IMR-90 (cell line): ENCODE measurements at regions not wholly inside any gene's neighbourhood (a gene's known extent, or its start where the extent isn't known, plus 50 kb on each side); places are given as distances from the start of the nearest gene placed in this dataset.

Experiments
- ATAC-seq: fragments of 200-7000 bp; cut with Tn5 transposase; 2 replicates; pipeline ENCODE4 v1.9.1; 2020; ENCODE audit warnings: low read depth, mild to moderate bottlenecking, moderate library complexity
- BruUV-seq: library from RNA; stranded (reverse); fragments of 400-500 nt; replicated peaks from 2 replicates; lab custom pipeline; 2021; lab: Mats Ljungman, UMichigan
- CTCF ChIA-PET: fragments of 300-600 bp; formaldehyde crosslinking; extraction: SDS; loops from one replicate; lab custom pipeline; 2021; ENCODE audit warnings: antibody characterized with exemption; lab: Yijun Ruan, JAX
- POLR2A ChIA-PET: fragments of 300-600 bp; sonication (Branson Sonifier 250); formaldehyde crosslinking; loops from one replicate; lab custom pipeline; 2022; ENCODE audit warnings: antibody characterized with exemption; ENCODE audit not compliant: unreplicated experiment; lab: Charles Lee
- DNase-seq: peaks from one replicate; pipeline ENCODE4 v3.0.0; 2013
- H2AFZ ChIP-seq: replicated peaks from 2 replicates; pipeline ENCODE3; 2013; ENCODE audit warnings: low read length, mild to moderate bottlenecking; ENCODE audit not compliant: poor library complexity
- H2AK5ac ChIP-seq: 2 replicates; pipeline ENCODE4 v1.6.1; 2013; ENCODE audit warnings: low read depth, low read length, inconsistent platforms
- H2AK9ac ChIP-seq: replicated peaks from 2 replicates; pipeline ENCODE3; 2013; ENCODE audit warnings: mild to moderate bottlenecking, low read depth, low read length, moderate library complexity; ENCODE audit not compliant: poor library complexity
- H2BK120ac ChIP-seq: 2 replicates; pipeline ENCODE4 v1.6.1; 2013; ENCODE audit warnings: low read depth, low read length, inconsistent platforms
- H2BK15ac ChIP-seq: 3 replicates; pipeline ENCODE4 v1.6.1; 2013; ENCODE audit warnings: low read depth, low read length, inconsistent platforms
- H2BK20ac ChIP-seq: 2 replicates; pipeline ENCODE4 v1.6.1; 2013; ENCODE audit warnings: low read depth, mild to moderate bottlenecking, inconsistent platforms, low read length, moderate library complexity
- H2BK5ac ChIP-seq: 2 replicates; pipeline ENCODE4 v1.6.1; 2013; ENCODE audit warnings: mild to moderate bottlenecking, low read depth, low read length, inconsistent platforms; ENCODE audit not compliant: poor library complexity, severe bottlenecking
- H3K14ac ChIP-seq: replicated peaks from 2 replicates; pipeline ENCODE4 v1.6.1; 2013; ENCODE audit warnings: low read depth, low read length, inconsistent platforms
- H3K18ac ChIP-seq: 2 replicates; pipeline ENCODE4 v1.6.1; 2013; ENCODE audit warnings: low read depth, low read length, control low read depth
- H3K23ac ChIP-seq: 2 replicates; pipeline ENCODE4 v1.6.1; 2013; ENCODE audit warnings: low read depth, low read length, inconsistent platforms
- H3K27ac ChIP-seq: 2 replicates; pipeline ENCODE4 v1.5.1; 2013; ENCODE audit warnings: mild to moderate bottlenecking, control low read depth, low read length; ENCODE audit not compliant: insufficient read depth
- H3K27me3 ChIP-seq: 2 replicates; pipeline ENCODE4 v1.6.1; 2013; ENCODE audit warnings: low read length; ENCODE audit not compliant: control insufficient read depth, insufficient read depth
- H3K36me3 ChIP-seq: 2 replicates; pipeline ENCODE4 v1.6.1; 2013; ENCODE audit warnings: low read length, mixed read lengths; ENCODE audit not compliant: control insufficient read depth, insufficient read depth
- H3K4ac ChIP-seq: 2 replicates; pipeline ENCODE4 v1.6.1; 2013; ENCODE audit warnings: low read depth, low read length, inconsistent platforms
- H3K4me1 ChIP-seq: 2 replicates; pipeline ENCODE4 v1.6.1; 2013; ENCODE audit warnings: low read length, mixed read lengths; ENCODE audit not compliant: control insufficient read depth, insufficient read depth
- H3K4me2 ChIP-seq: 2 replicates; pipeline ENCODE4 v1.6.1; 2013; ENCODE audit warnings: low read depth, mild to moderate bottlenecking, control low read depth, low read length, moderate library complexity
- H3K4me3 ChIP-seq: 2 replicates; pipeline ENCODE4 v1.5.1; 2013; ENCODE audit warnings: low read depth, mild to moderate bottlenecking, control low read depth, low read length, moderate library complexity; ENCODE audit not compliant: insufficient read depth
- H3K56ac ChIP-seq: 2 replicates; pipeline ENCODE4 v1.6.1; 2013; ENCODE audit warnings: low read length, inconsistent platforms; ENCODE audit not compliant: insufficient read depth; ENCODE audit errors: extremely low read depth
- H3K79me1 ChIP-seq, 2 experiments: 2 replicates each; pipeline ENCODE4 v1.6.1; 2013; ENCODE audit warnings: low read length in 2 of 2, inconsistent platforms in 1 of 2, low read depth in 1 of 2
- H3K9ac ChIP-seq: 2 replicates; pipeline ENCODE4 v1.6.1; 2013; ENCODE audit warnings: low read depth, low read length, control low read depth
- H3K9me1 ChIP-seq: 2 replicates; pipeline ENCODE4 v1.6.1; 2013; ENCODE audit warnings: low read length, inconsistent platforms; ENCODE audit not compliant: insufficient read depth
- H3K9me3 ChIP-seq: 2 replicates; pipeline ENCODE4 v1.6.1; 2013; ENCODE audit warnings: low read length; ENCODE audit not compliant: control insufficient read depth, insufficient read depth
- H4K20me1 ChIP-seq: 2 replicates; pipeline ENCODE4 v1.6.1; 2013; ENCODE audit warnings: low read length, inconsistent platforms; ENCODE audit not compliant: insufficient read depth
- H4K5ac ChIP-seq: 2 replicates; pipeline ENCODE4 v1.6.1; 2013; ENCODE audit warnings: mild to moderate bottlenecking, low read depth, low read length, control low read depth
- H4K8ac ChIP-seq, 2 experiments: 2 replicates each; pipeline ENCODE4 v1.6.1; 2013; ENCODE audit warnings: low read depth in 2 of 2, low read length in 2 of 2, control low read depth in 1 of 2, inconsistent platforms in 1 of 2
- H4K91ac ChIP-seq: 2 replicates; pipeline ENCODE4 v1.6.1; 2013; ENCODE audit warnings: low read depth, low read length, inconsistent platforms; ENCODE audit not compliant: insufficient read depth
- BHLHE40 ChIP-seq: fragments of 150-350 bp; IDR thresholded peaks from 2 replicates; pipeline ENCODE4 v1.6.1; 2016; ENCODE audit warnings: mild to moderate bottlenecking, low read depth, low read length
- CEBPB ChIP-seq: IDR thresholded peaks from 2 replicates; pipeline ENCODE4 v1.6.1; 2012; ENCODE audit warnings: low read depth, low read length, improper control_type of control experiment
- CHD1 ChIP-seq: IDR thresholded peaks from 2 replicates; pipeline ENCODE4 v1.6.1; 2012; ENCODE audit warnings: low read depth, low read length, improper control_type of control experiment
- CTCF ChIP-seq: conservative IDR thresholded peaks from 2 replicates; pipeline ENCODE4 v1.5.1; 2012; ENCODE audit warnings: mild to moderate bottlenecking, low read depth, low read length, improper control_type of control experiment
- FOS ChIP-seq: fragments of 150-350 bp; IDR thresholded peaks from 2 replicates; pipeline ENCODE4 v1.6.1; 2016; ENCODE audit warnings: low read depth, low read length
- MAFK ChIP-seq: IDR thresholded peaks from 2 replicates; pipeline ENCODE4 v1.6.1; 2012; ENCODE audit warnings: low read depth, low read length, improper control_type of control experiment
- MAZ ChIP-seq: IDR thresholded peaks from 2 replicates; pipeline ENCODE4 v1.6.1; 2012; ENCODE audit warnings: low read depth, mild to moderate bottlenecking, low read length, improper control_type of control experiment, moderate library complexity, borderline replicate concordance
- MXI1 ChIP-seq: IDR thresholded peaks from 2 replicates; pipeline ENCODE4 v1.6.1; 2012; ENCODE audit warnings: low read depth, mild to moderate bottlenecking, low read length, moderate library complexity, borderline replicate concordance
- NFE2L2 ChIP-seq: fragments of 150-350 bp; IDR thresholded peaks from 2 replicates; pipeline ENCODE4 v1.6.1; 2016; ENCODE audit warnings: low read depth, mild to moderate bottlenecking, low read length
- POLR2A ChIP-seq: IDR thresholded peaks from 2 replicates; pipeline ENCODE4 v1.6.1; 2012; ENCODE audit warnings: mild to moderate bottlenecking, low read depth, low read length
- RAD21 ChIP-seq: IDR thresholded peaks from 2 replicates; pipeline ENCODE4 v1.6.1; 2012; ENCODE audit warnings: low read length, improper control_type of control experiment
- RFX5 ChIP-seq: IDR thresholded peaks from 2 replicates; pipeline ENCODE4 v1.8.0; 2012; ENCODE audit warnings: low read depth, mild to moderate bottlenecking, low read length, moderate library complexity
- SMC3 ChIP-seq: fragments of 150-350 bp; IDR thresholded peaks from 2 replicates; pipeline ENCODE4 v1.6.1; 2016; ENCODE audit warnings: low read depth, mild to moderate bottlenecking, antibody characterized with exemption, low read length, moderate library complexity
- WGBS, 2 experiments: methylation state at CpG; one replicate each; pipeline versions ENCODE4 v1.1.5 to v1.1.7; 2013; ENCODE audit warnings: missing lambda C conversion rate in 2 of 2; ENCODE audit not compliant: insufficient read length in 1 of 2; ENCODE audit errors: extremely low coverage in 2 of 2; 5-methylcytosine and 5-hydroxymethylcytosine counted together
- dilution Hi-C: fragments of 300-500 bp; cut with HindIII; formaldehyde crosslinking; loops from one replicate; pipeline ENCODE4 v1.14.3; 2018; ENCODE audit warnings: low sequenced_read_pairs; ENCODE audit not compliant: unreplicated experiment
- in situ Hi-C: fragments of 300-500 bp; cut with MboI; formaldehyde crosslinking; loops from 3 replicates; pipeline ENCODE4 v1.14.3; 2019; ENCODE audit warnings: low sequenced_read_pairs, inconsistent platforms, mixed read lengths
- intact Hi-C: fragments of 100-400 bp; cut with micrococcal nuclease; formaldehyde crosslinking; loops from 2 replicates; pipeline ENCODE4 v1.10.0; 2022
- TF ChIP-seq, protein P1 (sequence below): fragments of 150-350 bp; IDR thresholded peaks from 2 replicates; pipeline ENCODE4 v1.6.1; 2016; ENCODE audit warnings: low read depth, mild to moderate bottlenecking, low read length, moderate library complexity, borderline replicate concordance
- TF ChIP-seq, protein P2 (sequence below): fragments of 150-350 bp; IDR thresholded peaks from 2 replicates; pipeline ENCODE4 v1.6.1; 2017; ENCODE audit warnings: mild to moderate bottlenecking, antibody characterized with exemption, low read length, low read depth

DNA sequence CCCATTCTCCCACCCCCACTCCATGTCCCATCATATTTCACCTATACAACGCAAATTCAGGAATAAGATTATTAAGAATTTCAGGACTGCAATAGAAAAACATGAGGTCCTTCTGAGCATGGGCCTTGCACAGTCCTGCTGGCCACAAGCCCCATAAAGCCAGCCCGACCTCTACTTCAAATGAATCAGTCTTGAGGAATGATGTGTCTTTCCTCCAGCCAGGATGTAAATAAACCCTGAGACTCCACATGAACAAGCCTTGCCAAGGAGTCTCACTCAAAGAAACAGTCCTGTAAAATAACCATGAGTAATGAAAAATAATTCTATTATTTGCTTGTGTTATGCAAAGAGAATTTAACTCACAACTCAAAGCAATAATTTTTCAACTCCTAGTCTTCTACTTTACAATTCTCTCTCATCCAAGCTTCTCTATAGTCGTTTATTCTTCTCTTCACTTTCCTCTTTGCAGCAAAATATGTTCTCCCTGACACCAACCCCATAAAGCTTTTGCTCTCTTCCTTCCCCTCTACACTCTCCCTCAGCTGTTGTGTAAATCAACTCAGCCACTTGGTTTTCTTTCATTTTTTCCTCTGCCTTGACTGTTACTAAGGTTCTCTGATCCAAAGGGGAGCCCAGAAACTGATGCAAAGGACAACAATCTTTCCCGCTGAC is 140.1 kb upstream of the MOCS2 start:
- Histone ChIP-seq H2AK9ac (peak overlapping the region; percentile 42), H3K36me3 (no peaks in the 10 kb centered on the region), H3K23ac (peak overlapping the region; percentile 77), H3K56ac (peak overlapping the region; percentile 90), H3K9me1 (peaks cover 17% of the 10 kb centered on the region), H3K79me1 (0 out of 4 replicates have a peak, but pooled peaks cover 0 to 5% of the 10 kb centered on the region in 2 experiments), H3K4me1 (peaks cover 16% of the 10 kb centered on the region), H4K8ac (peak overlapping the region; percentile 84 to 96), H3K9me3 (no peaks in the 10 kb centered on the region), H4K20me1 (no peaks in the 10 kb centered on the region), H2AFZ (peak overlapping the region; percentile 19), H4K91ac (peak overlapping the region; percentile 98), H2AK5ac (peak overlapping the region; percentile 99), H3K4ac (peak overlapping the region; percentile 98), H3K4me3 (no peak overlapping the region), H3K18ac (peak overlapping the region; percentile 100), H2BK15ac (peak overlapping the region; percentile 99), H3K4me2 (peak overlapping the region; percentile 64), H4K5ac (peak overlapping the region; percentile 90), H3K27me3 (no peaks in the 10 kb centered on the region), H2BK20ac (peak overlapping the region; percentile 99), H2BK120ac (peak overlapping the region; percentile 98), H3K14ac (peak overlapping the region; percentile 91), H2BK5ac (peak overlapping the region; percentile 97), H3K27ac (peak overlapping the region; percentile 92), H3K9ac (peak overlapping the region; percentile 60; the same call in 1 of the 2 replicates)
- WGBS, 2 experiments, result 0% methylated on average over 1 of the region's 4 CpGs; no CpG with 5 or more reads in 1 of the 2 experiments
- in situ Hi-C loops, result no loop called here
- DNase-seq (peak; percentile 98), ATAC-seq (peak; percentile 76)
- dilution Hi-C loops, result no loop called here
- no TSS peak for BruUV-seq
- CTCF ChIA-PET, result no interaction called here
- intact Hi-C loops, result loop anchor here (5.0 kb wide), 2 partner anchors 127 to 302 kb away; no protein-coding TSS in a partner anchor
- POLR2A ChIA-PET, result interaction anchor here (0.6 to 0.7 kb wide), 3 partner anchors 154 to 1009 kb away, joined by 3 to 15 read pairs (median 5); no protein-coding TSS in a partner anchor
- TF ChIP-seq RAD21 (no peak), RFX5 (no peak), MXI1 (no peak), CHD1 (no peak), MAZ (no peak), FOS (peak; percentile 68), MAFK (0 out of 2 replicates have a peak, but pooled peaks have one; percentile 3), POLR2A (no peak), SMC3 (no peak), CEBPB (0 out of 2 replicates have a peak, but pooled peaks have one; percentile 9), NFE2L2 (no peak), CTCF (no peak), BHLHE40 (no peak)
- TF ChIP-seq, protein P1, sequence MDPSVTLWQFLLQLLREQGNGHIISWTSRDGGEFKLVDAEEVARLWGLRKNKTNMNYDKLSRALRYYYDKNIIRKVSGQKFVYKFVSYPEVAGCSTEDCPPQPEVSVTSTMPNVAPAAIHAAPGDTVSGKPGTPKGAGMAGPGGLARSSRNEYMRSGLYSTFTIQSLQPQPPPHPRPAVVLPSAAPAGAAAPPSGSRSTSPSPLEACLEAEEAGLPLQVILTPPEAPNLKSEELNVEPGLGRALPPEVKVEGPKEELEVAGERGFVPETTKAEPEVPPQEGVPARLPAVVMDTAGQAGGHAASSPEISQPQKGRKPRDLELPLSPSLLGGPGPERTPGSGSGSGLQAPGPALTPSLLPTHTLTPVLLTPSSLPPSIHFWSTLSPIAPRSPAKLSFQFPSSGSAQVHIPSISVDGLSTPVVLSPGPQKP, result no peak
- TF ChIP-seq, protein P2, sequence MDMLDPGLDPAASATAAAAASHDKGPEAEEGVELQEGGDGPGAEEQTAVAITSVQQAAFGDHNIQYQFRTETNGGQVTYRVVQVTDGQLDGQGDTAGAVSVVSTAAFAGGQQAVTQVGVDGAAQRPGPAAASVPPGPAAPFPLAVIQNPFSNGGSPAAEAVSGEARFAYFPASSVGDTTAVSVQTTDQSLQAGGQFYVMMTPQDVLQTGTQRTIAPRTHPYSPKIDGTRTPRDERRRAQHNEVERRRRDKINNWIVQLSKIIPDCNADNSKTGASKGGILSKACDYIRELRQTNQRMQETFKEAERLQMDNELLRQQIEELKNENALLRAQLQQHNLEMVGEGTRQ, result no peak
